Thyroid gland (tissue), 4 donors: ENCODE measurements at regions not wholly inside any gene's neighbourhood (a gene's known extent, or its start where the extent isn't known, plus 50 kb on each side); places are given as distances from the start of the nearest gene placed in this dataset.

Source experiments
- POLR2A ChIP-seq, 2 donors: fragments of 450-650 bp; IDR thresholded peaks; one replicate each; pipeline ENCODE4 v1.6.1; 2017; ENCODE audit warnings: antibody characterized with exemption in 2 of 2, mild to moderate bottlenecking in 2 of 2, moderate library complexity in 1 of 2
- TF ChIP-seq, protein P1 (sequence below), 6 experiments: fragments of 200-600 bp in 3 of 6; fragments of 450-650 bp in 3 of 6; sonication (generic) in 3 of 6; IDR thresholded peaks; one replicate each; pipeline ENCODE4 v1.5.1; 2016 to 2019; ENCODE audit warnings: antibody characterized with exemption in 6 of 6, mild to moderate bottlenecking in 2 of 6, inconsistent platforms in 1 of 6, moderate library complexity in 1 of 6

DNA sequence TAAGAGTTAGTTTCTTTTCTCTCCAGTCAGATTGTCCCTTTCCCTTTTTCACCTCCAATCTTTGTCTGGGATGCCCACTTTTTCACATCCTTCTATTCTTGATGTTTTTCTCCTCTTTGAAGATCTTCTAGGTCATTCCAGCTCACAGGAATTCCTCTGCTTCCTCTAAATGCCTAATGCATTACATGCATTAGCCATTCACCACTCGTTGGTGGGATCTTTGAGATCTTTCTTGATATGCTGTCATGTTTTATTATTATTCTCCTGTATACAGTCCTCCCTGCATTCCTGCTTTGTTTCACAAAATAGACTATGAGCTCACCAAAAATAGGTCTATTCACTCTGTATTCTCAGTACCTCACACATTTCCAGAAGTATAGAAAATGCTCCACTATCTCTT is 129.0 kb downstream of the LYPLAL1 start:
- TF ChIP-seq, protein P1, sequence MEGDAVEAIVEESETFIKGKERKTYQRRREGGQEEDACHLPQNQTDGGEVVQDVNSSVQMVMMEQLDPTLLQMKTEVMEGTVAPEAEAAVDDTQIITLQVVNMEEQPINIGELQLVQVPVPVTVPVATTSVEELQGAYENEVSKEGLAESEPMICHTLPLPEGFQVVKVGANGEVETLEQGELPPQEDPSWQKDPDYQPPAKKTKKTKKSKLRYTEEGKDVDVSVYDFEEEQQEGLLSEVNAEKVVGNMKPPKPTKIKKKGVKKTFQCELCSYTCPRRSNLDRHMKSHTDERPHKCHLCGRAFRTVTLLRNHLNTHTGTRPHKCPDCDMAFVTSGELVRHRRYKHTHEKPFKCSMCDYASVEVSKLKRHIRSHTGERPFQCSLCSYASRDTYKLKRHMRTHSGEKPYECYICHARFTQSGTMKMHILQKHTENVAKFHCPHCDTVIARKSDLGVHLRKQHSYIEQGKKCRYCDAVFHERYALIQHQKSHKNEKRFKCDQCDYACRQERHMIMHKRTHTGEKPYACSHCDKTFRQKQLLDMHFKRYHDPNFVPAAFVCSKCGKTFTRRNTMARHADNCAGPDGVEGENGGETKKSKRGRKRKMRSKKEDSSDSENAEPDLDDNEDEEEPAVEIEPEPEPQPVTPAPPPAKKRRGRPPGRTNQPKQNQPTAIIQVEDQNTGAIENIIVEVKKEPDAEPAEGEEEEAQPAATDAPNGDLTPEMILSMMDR (IDR thresholded peaks at IDR 0.05): no peak
- TF ChIP-seq POLR2A (IDR thresholded peaks at IDR 0.05): no peak
